ENCODE measurements at regions not wholly inside any gene's neighbourhood (a gene's known extent, or its start where the extent isn't known, plus 50 kb on each side); places are given as distances from the start of the nearest gene placed in this dataset.

- Mint-ChIP-seq H3K27ac (no peak overlapping the region), H3K4me3 (no peak overlapping the region), H3K4me1 (no peaks in the 10 kb centered on the region), H3K9me3 (peaks cover 2% of the 10 kb centered on the region), H3K27me3 (no peaks in the 10 kb centered on the region), H3K36me3 (ENCODE audit: low read depth) (no peaks in the 10 kb centered on the region)
- ChIA-PET CTCF (no interaction called here), POLR2A (no interaction called here)
- no peak for DNase-seq
Observed at GRCh38 chr3:22113453-22113852, 362.4 kb upstream of the ZNF385D start.

GRCh38 chr3:22115581-22115980, 364.6 kb upstream of the ZNF385D start:
- Mint-ChIP-seq H3K4me3 (no peak overlapping the region), H3K9me3 (no peaks in the 10 kb centered on the region), H3K36me3 (ENCODE audit: low read depth) (no peaks in the 10 kb centered on the region), H3K4me1 (no peaks in the 10 kb centered on the region), H3K27me3 (no peaks in the 10 kb centered on the region), H3K27ac (no peak overlapping the region)
- POLR2A ChIA-PET, result no interaction called here
- CTCF ChIA-PET, result no interaction called here
- DNase-seq, result no peak

- Mint-ChIP-seq H3K27ac (no peak overlapping the region), H3K36me3 (ENCODE audit: low read depth) (no peaks in the 10 kb centered on the region), H3K4me3 (no peak overlapping the region), H3K27me3 (no peaks in the 10 kb centered on the region), H3K4me1 (no peaks in the 10 kb centered on the region), H3K9me3 (no peaks in the 10 kb centered on the region)
- ChIA-PET POLR2A (no interaction called here), CTCF (no interaction called here)
- DNase-seq, result no peak
Observed at GRCh38 chr3:22117091-22117490, 366.1 kb upstream of the ZNF385D start.

GRCh38 chr3:22117751-22118346, 366.8 kb upstream of the ZNF385D start:
- H3K4me1 Mint-ChIP-seq, result no peaks in the 10 kb centered on the region
- H3K4me3 Mint-ChIP-seq, result no peak overlapping the region
- CTCF ChIA-PET, result no interaction called here
- no peak for DNase-seq
- no peak overlapping the region for H3K27ac Mint-ChIP-seq
- no peaks in the 10 kb centered on the region for H3K36me3 Mint-ChIP-seq (ENCODE audit: low read depth)
- no peaks in the 10 kb centered on the region for H3K9me3 Mint-ChIP-seq
- POLR2A ChIA-PET, result no interaction called here
- H3K27me3 Mint-ChIP-seq, result no peaks in the 10 kb centered on the region

GRCh38 chr3:22118542-22118941, 367.5 kb upstream of the ZNF385D start:
- POLR2A ChIA-PET, result no interaction called here
- Mint-ChIP-seq H3K9me3 (no peaks in the 10 kb centered on the region), H3K27me3 (no peaks in the 10 kb centered on the region), H3K36me3 (ENCODE audit: low read depth) (no peaks in the 10 kb centered on the region), H3K27ac (no peak overlapping the region), H3K4me3 (no peak overlapping the region), H3K4me1 (no peaks in the 10 kb centered on the region)
- DNase-seq, result no peak
- CTCF ChIA-PET, result no interaction called here

GRCh38 chr3:22121068-22121701, 370.2 kb upstream of the ZNF385D start:
- POLR2A ChIA-PET, result no interaction called here
- no peak overlapping the region for H3K4me3 Mint-ChIP-seq
- CTCF ChIA-PET, result no interaction called here
- no peaks in the 10 kb centered on the region for H3K4me1 Mint-ChIP-seq
- no peak for DNase-seq
- no peaks in the 10 kb centered on the region for H3K9me3 Mint-ChIP-seq
- H3K27ac Mint-ChIP-seq, result no peak overlapping the region
- no peaks in the 10 kb centered on the region for H3K36me3 Mint-ChIP-seq (ENCODE audit: low read depth)
- H3K27me3 Mint-ChIP-seq, result no peaks in the 10 kb centered on the region

GRCh38 chr3:22122567-22122966, 371.6 kb upstream of the ZNF385D start:
- H3K27me3 Mint-ChIP-seq, result no peaks in the 10 kb centered on the region
- CTCF ChIA-PET, result no interaction called here
- no peak overlapping the region for H3K27ac Mint-ChIP-seq
- H3K4me1 Mint-ChIP-seq, result no peaks in the 10 kb centered on the region
- H3K36me3 Mint-ChIP-seq (ENCODE audit: low read depth), result no peaks in the 10 kb centered on the region
- no peak overlapping the region for H3K4me3 Mint-ChIP-seq
- no peaks in the 10 kb centered on the region for H3K9me3 Mint-ChIP-seq
- DNase-seq, result no peak
- POLR2A ChIA-PET, result no interaction called here

- H3K27me3 Mint-ChIP-seq, result no peaks in the 10 kb centered on the region
- no peak overlapping the region for H3K4me3 Mint-ChIP-seq
- no peak overlapping the region for H3K27ac Mint-ChIP-seq
- CTCF ChIA-PET, result no interaction called here
- no peaks in the 10 kb centered on the region for H3K4me1 Mint-ChIP-seq
- no peaks in the 10 kb centered on the region for H3K9me3 Mint-ChIP-seq
- no peak for DNase-seq
- H3K36me3 Mint-ChIP-seq (ENCODE audit: low read depth), result no peaks in the 10 kb centered on the region
- POLR2A ChIA-PET, result no interaction called here
Observed at GRCh38 chr3:22129101-22129500, 378.1 kb upstream of the ZNF385D start.

GRCh38 chr3:22141769-22142168, 390.8 kb upstream of the ZNF385D start:
- Mint-ChIP-seq H3K36me3 (ENCODE audit: low read depth) (no peaks in the 10 kb centered on the region), H3K4me3 (no peak overlapping the region), H3K9me3 (no peaks in the 10 kb centered on the region), H3K27me3 (no peaks in the 10 kb centered on the region), H3K4me1 (no peaks in the 10 kb centered on the region), H3K27ac (no peak overlapping the region)
- no peak for DNase-seq
- POLR2A ChIA-PET, result no interaction called here
- CTCF ChIA-PET, result no interaction called here

GRCh38 chr3:22147161-22147560, 396.2 kb upstream of the ZNF385D start:
- ChIA-PET POLR2A (no interaction called here), CTCF (no interaction called here)
- H3K4me1 Mint-ChIP-seq, result no peaks in the 10 kb centered on the region
- no peak overlapping the region for H3K4me3 Mint-ChIP-seq
- no peak overlapping the region for H3K27ac Mint-ChIP-seq
- H3K27me3 Mint-ChIP-seq, result no peaks in the 10 kb centered on the region
- H3K36me3 Mint-ChIP-seq (ENCODE audit: low read depth), result no peaks in the 10 kb centered on the region
- no peak for DNase-seq
- H3K9me3 Mint-ChIP-seq, result no peaks in the 10 kb centered on the region

- POLR2A ChIA-PET, result no interaction called here
- Mint-ChIP-seq H3K4me3 (no peak overlapping the region), H3K36me3 (ENCODE audit: low read depth) (no peaks in the 10 kb centered on the region), H3K27ac (no peak overlapping the region), H3K4me1 (no peaks in the 10 kb centered on the region), H3K27me3 (no peaks in the 10 kb centered on the region), H3K9me3 (no peaks in the 10 kb centered on the region)
- CTCF ChIA-PET, result no interaction called here
- DNase-seq, result no peak
Observed at GRCh38 chr3:22156868-22157267, 405.9 kb upstream of the ZNF385D start.

- Mint-ChIP-seq H3K4me3 (no peak overlapping the region), H3K27me3 (no peaks in the 10 kb centered on the region), H3K27ac (no peak overlapping the region), H3K4me1 (no peaks in the 10 kb centered on the region), H3K36me3 (ENCODE audit: low read depth) (no peaks in the 10 kb centered on the region), H3K9me3 (no peaks in the 10 kb centered on the region)
- no peak for DNase-seq
- ChIA-PET CTCF (no interaction called here), POLR2A (no interaction called here)
Observed at GRCh38 chr3:22157848-22158247, 406.8 kb upstream of the ZNF385D start.

- no peak for DNase-seq
- Mint-ChIP-seq H3K4me3 (no peak overlapping the region), H3K9me3 (no peaks in the 10 kb centered on the region), H3K27me3 (no peaks in the 10 kb centered on the region), H3K27ac (no peak overlapping the region), H3K4me1 (no peaks in the 10 kb centered on the region), H3K36me3 (ENCODE audit: low read depth) (no peaks in the 10 kb centered on the region)
- CTCF ChIA-PET, result no interaction called here
- POLR2A ChIA-PET, result no interaction called here
Observed at GRCh38 chr3:22159004-22159695, 408.1 kb upstream of the ZNF385D start.

- H3K27ac Mint-ChIP-seq, result no peak overlapping the region
- H3K27me3 Mint-ChIP-seq, result no peaks in the 10 kb centered on the region
- DNase-seq, result no peak
- H3K9me3 Mint-ChIP-seq, result no peaks in the 10 kb centered on the region
- POLR2A ChIA-PET, result no interaction called here
- H3K36me3 Mint-ChIP-seq (ENCODE audit: low read depth), result no peaks in the 10 kb centered on the region
- no peaks in the 10 kb centered on the region for H3K4me1 Mint-ChIP-seq
- no peak overlapping the region for H3K4me3 Mint-ChIP-seq
- CTCF ChIA-PET, result no interaction called here
Observed at GRCh38 chr3:22161315-22161714, 410.3 kb upstream of the ZNF385D start.

All from activated CD4-positive, alpha-beta T cell treated with anti-CD3 and anti-CD28 coated beads, Interleukin-2, amount 10 ng/mL, durations not matched to agents 7 days and 5 days (primary cell).